NCI-H2029 treated with DMSO at 0.1 percent for 48 hours (cell line): ENCODE measurements at regions not wholly inside any gene's neighbourhood (a gene's known extent, or its start where the extent isn't known, plus 50 kb on each side); places are given as distances from the start of the nearest gene placed in this dataset.
A peak's percentile ranks its signal among the peaks of the same experiment; 100 is the strongest.
"Not testable (repeated sequence)": the region's sequence is repeated elsewhere in the genome, so short reads cannot be mapped to it uniquely, and the experiment has no call there.

Source experiments
- DNase-seq: peaks from one replicate; lab custom pipeline; 2025; lab: John Stamatoyannopoulos, UW

DNA sequence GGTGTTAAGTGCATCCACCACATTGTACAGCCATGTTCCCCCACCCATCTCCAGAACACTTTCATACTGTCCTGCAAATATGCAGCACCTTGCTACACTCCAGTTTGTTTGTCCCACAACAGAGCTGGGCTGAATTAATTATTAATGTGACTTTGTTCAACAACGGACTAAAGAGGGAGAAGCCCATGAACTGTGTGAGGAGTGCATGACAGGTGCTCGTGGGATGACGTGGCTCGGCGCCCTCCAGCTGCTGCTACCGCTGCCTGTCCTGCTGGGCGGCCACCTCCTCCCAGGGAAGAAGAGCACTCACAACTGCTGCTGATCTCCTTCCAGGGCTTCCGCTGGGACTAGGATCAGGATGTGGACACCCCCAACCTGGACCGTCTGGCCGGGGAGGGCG, 111.2 kb upstream of the DEFB108B start:
- DNase-seq: not testable (repeated sequence)

DNA sequence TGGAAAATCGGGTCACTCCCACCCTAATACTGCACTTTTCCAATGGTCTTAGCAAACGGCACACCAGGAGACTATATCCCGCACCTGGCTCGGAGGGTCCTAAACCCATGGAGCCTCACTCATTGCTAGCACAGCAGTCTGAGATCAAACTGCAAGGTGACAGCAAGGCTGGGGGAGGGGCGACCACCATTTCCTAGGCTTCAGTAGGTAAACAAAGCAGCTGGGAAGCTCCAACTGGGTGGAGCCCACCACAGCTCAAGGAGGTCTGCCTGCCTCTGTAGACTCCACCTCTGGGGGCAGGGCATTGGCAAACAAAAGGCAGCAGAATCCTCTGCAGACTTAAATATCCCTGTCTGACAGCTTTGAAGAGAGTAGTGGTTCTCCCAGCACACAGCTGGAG, 109.0 kb upstream of the DEFB108B start:
- DNase-seq: not testable (repeated sequence)

DNA sequence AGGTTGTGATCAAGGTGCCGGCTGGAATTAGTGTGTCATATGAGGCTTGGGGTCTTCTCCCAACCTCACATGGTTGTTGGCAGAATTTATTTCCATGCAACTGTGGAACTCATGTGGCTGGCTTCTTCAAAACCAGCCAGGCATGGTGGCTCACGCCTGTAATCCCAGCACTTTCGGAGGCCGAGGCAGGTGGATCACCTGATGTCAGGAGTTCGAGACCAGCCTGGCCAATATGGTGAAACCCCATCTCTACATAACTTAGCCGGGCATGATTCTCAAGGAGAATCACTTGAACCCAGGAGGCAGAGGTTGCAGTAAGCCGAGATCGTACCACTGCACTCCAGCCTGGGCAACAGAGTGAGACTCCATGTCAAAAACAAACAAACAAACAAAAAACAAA, 102.3 kb upstream of the DEFB108B start:
- DNase-seq: not testable (repeated sequence)

DNA sequence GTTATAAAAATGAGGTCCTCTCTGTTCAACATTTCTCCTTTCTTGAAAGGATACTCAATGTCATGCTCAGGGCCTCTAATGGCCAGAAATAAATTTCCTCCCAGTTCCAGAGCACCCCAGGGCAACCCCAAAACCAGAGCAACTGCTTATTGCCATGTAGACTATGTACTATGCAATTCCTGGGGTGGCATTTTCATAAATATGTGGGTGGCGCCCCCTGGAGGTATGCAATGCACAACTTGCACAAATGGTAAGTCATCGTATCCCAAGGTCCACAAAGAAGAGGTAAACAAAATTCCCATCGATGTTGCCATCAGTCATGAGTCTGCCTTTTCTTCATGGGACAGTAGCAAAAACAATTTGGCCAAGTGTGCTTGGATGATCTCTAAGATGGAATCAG, 98.6 kb upstream of the DEFB108B start:
- not testable (repeated sequence) for DNase-seq

DNA sequence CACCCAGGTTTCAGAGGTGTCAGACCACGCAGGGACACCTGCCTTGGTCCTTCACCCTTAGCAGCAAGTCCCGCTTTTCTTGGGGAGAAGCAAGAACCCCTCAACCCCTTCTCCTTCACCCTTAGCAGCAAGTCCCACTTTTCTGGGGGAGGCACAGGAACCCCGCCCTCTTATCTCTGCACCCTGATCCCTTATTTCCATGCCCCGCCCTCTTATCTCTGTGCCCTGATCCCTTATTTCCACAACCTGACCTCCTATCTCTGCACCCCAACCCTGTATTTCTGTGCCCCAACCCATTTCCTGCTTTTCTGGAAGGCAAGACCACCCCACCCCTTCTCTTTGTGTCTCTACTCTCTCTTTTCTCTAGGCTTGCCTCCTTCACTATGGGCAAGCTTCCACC, 94.7 kb upstream of the DEFB108B start:
- not testable (repeated sequence) for DNase-seq

DNA sequence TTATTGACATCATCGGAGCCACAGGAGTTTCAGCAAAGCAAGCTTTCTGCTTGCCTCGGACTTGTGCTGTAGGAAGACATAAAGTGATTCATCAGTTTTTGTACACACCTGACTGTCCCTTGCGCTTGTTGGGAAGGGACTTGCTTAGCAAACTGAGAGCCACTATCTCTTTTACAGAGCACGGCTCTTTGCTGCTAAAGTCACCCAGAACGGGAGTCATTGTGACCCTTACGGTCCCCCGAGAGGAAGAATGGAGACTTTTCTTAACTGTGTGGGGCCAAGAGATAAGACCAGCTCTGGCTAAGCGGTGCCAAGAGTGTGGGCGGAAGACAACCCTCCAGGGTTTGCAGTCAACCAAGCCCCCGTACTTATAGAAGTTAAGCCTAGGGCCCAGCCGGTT, 89.6 kb upstream of the DEFB108B start:
- not testable (repeated sequence) for DNase-seq

DNA sequence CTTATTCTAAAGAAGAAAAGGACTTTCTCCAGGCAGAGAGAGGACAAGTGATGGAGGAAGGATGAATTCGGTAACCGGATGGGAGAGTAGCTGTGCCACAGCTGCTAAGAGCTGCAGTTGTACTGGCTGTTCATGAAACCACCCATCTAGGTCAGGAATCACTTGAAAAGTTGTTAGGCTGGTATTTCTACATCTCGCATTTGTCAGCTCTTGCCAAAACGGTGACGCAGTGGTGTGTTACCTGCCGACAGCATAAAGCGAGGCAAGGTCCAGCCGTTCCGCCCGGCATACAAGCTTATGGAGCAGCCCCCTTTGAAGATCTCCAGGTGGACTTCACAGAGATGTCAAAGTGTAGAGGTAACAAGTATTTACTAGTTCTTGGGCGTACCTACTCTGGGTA, 87.3 kb upstream of the DEFB108B start:
- DNase-seq: not testable (repeated sequence)

DNA sequence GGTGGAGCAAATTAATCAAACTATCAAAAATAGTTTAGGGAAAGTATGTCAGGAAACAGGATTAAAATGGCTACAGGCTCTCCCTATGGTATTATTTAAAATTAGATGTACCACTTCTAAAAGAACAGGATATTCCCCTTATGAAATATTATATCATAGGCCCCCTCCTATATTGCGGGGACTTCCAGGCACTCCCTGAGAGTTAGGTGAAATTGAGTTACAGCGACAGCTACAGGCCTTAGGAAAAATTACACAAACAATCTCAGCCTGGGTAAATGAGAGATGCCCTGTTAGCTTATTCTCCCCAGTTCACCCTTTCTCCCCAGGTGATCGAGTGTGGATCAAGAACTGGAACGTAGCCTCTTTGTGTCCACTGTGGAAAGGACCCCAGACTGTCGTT, 86.7 kb upstream of the DEFB108B start:
- DNase-seq: not testable (repeated sequence)

DNA sequence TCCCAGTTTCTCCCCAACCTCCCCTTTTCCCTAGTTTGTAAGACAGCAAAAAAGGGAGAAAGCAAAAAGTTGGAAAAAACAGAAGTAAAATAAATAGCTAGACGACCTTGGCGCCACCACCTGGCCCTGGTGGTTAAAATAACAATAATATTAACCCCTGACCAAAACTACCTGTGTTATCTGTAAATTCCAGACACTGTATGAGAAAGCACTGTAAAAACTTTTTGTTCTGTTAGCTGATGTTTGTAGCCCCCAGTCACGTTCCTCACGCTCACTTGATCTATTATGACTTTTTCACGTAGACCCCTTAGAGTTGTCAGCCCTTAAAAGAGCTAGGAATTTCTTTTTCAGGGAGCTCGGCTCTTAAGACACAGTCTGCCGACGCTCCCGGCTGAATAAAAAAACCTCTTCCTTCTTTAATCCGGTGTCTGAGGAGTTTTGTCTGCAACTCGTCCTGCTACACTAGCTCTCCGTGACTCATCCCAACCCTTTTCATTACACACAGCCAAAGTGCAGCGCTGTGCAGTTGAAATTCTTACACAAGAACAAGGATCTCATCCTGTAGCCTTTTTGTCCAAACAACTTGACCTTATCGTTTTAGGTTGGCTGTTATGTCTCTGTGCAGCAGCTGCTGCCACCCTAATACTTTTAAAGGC, 83.9 kb upstream of the DEFB108B start:
- DNase-seq: not testable (repeated sequence)

DNA sequence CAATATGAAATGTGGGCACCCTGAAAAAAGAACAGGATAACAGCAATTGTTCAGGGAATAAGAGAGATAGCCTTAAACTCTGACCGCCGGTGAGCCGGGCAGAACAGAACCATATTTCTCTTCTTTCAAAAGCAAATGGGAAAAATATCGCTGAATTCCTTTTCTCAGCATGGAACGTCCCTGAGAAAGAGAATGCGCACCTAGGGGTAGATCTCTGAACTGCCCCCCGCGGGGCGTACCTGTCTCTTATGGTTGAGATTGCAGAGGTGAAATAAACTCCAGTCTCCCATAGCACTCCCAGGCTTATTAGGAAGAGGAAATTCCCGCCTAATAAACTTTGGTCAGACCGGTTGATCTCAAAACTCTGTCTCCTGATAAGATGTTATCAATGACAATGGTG, 82.1 kb upstream of the DEFB108B start:
- DNase-seq: not testable (repeated sequence)

DNA sequence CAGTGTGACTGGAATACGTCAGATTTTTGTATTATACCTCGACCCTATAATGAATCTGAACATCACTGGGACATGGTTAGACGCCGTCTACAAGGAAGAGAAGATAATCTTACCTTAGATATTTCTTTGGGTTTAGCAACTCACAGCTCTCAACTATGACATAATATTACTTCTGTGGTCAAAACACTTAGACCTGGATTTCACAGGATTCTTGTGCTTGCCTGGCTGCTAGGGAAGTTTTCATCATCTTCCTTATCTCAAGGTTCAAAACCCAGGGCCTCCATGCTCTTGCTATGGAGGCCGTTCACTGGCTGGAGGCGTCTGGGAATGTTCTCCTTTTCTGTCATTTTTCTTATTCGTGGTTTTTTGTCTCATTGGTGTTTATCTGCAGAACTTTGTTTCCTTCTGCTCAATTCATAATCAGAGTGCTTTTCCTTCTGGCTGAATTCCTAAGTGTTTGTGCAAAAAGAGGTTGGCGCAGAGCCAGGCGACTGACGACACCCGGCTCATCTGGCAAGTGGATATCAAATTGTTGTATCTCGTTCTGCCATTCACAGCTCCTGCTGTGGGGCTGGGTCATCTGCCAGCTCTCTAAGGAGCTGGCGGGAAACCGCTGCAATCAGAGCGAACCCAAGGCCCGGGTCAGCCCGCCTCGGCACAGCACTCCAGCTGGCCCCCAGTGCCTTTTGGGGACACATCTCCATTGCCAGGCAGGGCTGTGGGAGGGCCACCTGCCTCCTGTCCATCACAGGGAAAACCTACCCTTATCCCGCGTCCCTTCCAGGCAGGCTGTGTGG, 68.1 kb upstream of the DEFB108B start:
- DNase-seq: peak; percentile 24

DNA sequence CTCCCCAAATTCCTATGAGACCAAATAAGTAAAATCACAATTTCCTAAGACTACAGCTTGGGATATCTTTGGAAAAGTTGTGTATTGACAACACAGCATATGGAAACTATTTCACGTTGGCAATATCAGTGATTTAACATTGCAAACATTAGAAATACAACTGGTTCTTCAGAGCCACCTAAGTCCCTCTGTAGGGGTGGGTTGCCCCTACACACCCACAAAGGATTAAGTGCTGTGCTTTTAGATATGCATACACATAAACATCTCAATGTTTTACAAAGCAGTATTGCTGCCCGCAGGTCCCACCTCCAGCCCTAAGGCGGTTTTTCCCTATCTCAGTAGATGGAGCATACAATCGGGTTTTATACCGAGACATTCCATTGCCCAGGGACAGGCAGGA, 66.0 kb upstream of the DEFB108B start:
- DNase-seq: not testable (repeated sequence)

DNA sequence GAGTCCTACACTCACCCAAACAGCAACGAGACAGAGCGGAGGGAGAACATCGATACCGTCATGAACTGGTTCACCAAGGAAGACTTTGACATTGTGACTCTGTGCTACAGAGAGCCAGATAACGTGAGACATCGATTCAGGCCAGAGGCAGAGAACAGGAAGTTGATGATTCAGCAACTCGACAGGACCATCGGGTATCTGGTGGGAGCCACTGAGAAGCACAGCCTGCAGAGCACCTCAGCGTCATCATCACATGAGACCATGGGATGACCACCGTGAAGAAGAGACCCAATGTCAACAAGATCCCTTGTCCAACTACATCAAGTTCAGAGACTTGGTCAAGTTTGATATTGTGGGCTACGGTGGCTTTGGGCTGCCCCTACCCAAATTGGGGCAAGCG, 60.8 kb upstream of the DEFB108B start:
- DNase-seq: not testable (repeated sequence)

DNA sequence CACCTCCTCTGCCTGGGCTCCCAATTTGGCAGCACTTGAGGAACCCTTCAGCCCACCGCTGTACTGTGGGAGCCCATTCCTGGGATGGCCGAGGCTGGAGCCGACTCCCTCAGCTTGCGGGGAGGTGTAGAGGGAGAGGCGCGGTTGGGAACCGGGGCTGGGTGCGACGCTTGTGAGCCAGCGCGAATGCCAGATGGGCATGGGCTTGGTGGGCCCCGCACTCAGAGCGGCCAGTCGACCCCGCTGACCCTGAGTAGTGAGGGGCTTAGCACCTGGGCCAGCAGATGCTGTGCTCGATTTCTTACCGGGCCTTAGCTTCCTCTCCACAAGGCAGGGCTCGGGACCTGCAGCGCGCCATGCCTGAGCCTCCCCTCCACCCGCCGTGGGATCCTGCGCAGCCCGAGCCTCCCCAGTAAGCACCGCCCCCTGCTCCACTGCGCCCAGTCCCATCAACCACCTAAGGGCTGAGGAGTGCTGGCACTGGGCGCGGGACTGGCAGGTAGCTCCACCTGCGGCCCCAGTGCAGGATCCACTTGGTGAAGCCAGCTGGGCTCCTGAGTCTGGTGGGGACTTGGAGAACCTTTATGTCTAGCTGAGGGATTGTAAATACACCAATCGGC, 58.3 kb upstream of the DEFB108B start:
- no peak for DNase-seq

DNA sequence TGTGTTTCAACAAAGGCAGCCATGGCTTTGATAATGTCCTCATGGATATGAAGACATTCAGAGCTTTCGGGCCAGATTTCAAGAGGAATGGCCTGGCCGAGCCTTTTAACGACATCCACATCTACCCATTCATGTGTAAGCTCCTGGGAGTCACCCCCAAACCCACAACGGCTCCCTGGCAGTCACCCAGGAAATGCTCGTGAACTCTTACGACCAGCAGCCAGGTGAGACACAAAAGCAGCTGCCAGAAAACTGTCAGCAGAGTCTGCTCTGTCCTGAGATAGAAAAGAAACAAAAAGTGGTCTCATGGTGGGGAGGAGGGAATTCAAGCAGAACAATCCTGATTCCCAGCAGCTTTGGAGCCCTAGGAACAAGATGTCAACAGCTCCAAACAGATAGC, 52.9 kb upstream of the DEFB108B start:
- not testable (repeated sequence) for DNase-seq

DNA sequence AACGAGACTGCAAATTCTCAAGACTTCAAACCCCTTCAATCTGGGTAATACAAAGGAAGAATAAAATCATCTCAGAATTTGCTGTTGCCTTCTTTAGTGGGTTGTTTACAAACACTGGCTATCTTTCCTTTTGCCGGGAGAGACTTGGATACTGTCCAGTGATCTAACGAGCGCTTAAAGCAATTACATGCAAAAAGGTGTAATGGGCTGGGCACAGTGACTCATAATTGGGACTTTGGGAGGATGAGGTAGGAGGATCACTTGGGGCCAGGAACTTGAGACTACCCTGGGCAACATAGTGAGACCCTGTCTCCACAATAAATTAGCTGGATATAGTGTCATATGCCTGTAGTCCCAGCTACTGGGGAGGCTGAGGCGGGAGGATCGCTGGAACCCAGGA, 52.2 kb upstream of the DEFB108B start:
- DNase-seq: peak; percentile 21

DNA sequence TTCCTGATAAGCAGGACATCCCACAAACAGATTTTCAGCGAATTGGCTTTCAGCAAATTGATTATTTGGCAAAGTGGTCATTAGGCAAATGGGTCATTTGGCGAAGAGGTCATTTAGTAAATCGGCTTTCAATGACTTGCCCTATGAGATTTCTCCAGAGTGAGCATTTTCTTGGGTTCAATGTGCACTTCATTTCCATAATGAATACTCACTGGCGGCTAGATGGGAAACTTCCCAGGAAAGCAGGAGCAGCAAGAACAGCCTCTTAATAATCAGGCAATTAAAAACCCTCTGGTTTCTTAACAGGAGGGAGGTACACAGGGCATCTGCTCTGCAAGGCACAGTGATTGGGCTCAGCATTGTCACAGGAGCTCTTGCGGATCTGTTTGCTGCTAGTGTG, 51.5 kb upstream of the DEFB108B start:
- DNase-seq: not testable (repeated sequence)

DNA sequence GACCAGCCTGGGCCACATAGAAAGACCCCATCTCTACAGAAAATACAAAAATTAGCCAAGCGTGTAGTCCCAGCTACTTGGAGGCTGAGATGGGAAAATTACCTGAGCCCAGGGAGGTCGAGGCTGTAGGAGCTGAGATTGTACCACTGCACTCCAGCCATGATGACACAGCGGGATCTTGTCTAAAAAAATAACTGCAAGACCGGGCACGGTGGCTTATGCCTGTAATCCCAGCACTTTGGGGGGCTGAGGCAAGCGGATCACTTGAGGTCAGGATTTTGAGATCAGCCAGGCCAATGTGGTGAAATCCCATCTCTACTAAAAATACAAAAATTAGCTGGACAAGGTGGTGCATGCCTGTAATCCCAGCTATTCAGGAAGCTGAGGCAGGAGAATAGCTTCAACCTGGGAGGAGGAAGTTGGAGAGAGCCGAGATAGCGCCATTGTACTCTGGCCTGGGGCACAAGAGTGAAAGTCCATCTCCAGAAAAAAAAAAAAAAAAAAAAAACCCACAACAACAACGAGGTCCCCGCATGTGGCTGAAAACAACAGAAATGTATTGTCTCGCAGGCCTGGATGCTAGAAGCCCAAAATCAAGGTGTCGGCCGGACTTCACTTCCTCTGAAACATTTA, 50.7 kb upstream of the DEFB108B start:
- not testable (repeated sequence) for DNase-seq

DNA sequence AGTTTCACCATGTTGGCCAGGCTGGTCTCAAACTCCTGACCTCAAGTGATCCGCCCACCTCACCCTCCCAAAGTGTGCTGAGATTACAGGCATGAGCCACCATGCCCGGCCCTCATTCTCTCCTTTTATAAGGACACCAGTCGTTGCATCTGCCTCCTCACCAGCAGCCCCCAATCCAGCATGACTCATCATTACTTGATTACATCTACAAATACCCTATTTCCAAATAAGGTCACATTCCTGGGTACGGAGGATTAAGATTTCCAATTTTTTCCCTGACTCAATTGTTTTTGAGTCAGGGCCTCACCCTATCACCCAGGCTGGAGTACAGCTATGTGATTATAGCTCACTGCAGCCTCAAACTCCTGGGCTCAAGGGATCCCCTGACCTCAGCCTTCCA, 49.8 kb upstream of the DEFB108B start:
- DNase-seq: not testable (repeated sequence)
